Left ventricle myocardium superior (tissue), 1 donor: ENCODE measurements at regions not wholly inside any gene's neighbourhood (a gene's known extent, or its start where the extent isn't known, plus 50 kb on each side); places are given as distances from the start of the nearest gene placed in this dataset.
A peak's percentile ranks its signal among the peaks of the same experiment; 100 is the strongest.

ENCODE experiments used
- ATAC-seq: fragments of 200-7000 bp; cut with Tn5 transposase; one replicate; pipeline ENCODE4 v1.9.1; 2020; ENCODE audit warnings: mild to moderate bottlenecking, moderate library complexity
- DNase-seq: peaks from one replicate; pipeline ENCODE4 v3.0.0-alpha.2; 2020
- intact Hi-C: fragments of 100-400 bp; cut with micrococcal nuclease; formaldehyde crosslinking; loops from one replicate; pipeline ENCODE4 v1.11.0; 2022
- donor health status: DM: no; HTN: yes; CAD: no; lungs with severe emphysema.

DNA sequence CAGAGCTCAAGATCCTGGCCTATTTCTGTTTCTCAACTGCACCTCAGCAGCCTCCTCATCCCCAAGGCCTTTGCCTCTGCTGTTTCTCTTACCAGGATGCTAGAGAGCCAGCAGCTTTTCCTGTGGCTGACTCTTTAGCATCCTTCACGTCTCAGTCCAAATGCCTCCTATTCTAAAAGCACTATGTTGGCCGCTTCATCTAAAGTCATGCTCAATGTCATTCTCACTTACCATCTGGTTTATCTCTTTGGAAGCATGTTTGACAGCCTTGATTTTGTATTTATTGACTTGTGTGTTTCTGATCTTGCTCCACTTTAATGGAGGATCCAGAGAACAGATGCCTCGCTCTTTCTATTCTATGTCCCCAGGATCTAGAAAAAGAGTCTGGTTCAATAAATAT lies 351.8 kb upstream of the CDH11 start:
- ATAC-seq (peak; percentile 36), DNase-seq (no peak)
- intact Hi-C loops = no loop called here

DNA sequence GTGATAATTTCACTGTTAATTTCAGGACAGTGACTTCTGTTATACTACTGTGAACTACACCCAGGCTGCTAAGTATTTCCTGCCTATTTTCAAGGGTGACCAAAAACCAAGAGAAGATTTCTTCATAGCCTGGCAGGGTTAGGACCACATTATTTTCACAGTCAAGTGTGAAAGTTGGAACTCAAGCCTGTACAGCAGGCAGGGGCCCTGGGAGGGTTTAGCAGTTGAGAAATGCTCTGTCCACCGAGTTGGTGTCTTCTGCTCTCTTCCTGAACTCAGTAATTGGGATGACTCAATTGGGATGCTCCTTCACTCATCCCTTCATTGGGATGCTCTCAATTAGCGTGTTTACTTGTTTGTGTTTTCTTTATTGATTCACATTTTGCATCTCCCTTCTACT lies 347.3 kb upstream of the CDH11 start:
- DNase-seq (no peak), ATAC-seq (no peak)
- intact Hi-C loops = no loop called here

DNA sequence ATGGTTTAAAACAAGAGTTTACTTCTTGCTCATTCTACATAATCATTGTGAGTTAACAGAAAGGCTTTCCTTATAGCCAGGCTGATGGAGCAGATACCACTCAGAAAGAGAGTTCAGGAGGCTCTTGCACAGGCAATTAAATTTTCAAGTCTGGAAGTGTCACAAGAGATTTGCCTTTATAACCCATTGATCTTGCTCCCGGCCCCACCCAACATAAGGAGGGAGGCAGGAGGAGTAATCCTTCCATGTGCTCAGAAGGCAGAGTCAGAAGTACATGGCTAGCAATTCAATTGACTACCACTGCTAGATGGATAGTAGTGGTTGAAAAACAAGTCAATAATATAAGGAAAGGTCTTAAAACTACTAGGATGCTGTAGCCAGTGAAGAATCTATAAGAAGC lies 346.3 kb upstream of the CDH11 start:
- no peak for ATAC-seq
- intact Hi-C loops = no loop called here
- no peak for DNase-seq

DNA sequence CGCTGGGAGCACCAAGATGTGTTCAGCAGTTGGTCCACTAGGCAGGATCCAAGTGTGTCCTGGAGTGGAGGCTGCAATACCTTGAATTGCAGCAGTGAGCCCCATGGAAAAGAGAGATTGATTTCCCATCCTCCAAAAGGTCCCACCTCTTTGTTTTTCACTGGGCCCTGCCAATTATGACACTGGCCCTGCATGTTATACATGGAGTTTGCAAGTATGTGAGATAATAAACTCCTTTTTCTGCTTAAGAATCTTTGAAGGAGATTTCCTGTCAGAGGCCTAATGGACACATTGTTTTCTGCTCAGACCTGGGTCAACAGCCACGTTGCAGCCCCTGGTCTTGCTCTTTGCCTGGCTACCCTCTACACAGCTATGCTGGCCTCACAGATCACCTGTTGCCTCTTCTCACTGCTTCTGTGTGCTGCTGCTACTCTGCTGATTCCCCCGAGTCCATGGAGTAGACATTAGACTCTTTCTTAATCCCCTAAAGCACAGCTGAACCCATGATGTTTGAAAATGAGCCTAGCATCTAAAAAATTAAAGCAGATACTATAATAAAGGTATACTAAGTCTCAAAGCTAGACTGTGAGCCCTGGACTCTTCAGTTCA lies 341.9 kb upstream of the CDH11 start:
- intact Hi-C loops = no loop called here
- ATAC-seq = no peak
- no peak for DNase-seq

DNA sequence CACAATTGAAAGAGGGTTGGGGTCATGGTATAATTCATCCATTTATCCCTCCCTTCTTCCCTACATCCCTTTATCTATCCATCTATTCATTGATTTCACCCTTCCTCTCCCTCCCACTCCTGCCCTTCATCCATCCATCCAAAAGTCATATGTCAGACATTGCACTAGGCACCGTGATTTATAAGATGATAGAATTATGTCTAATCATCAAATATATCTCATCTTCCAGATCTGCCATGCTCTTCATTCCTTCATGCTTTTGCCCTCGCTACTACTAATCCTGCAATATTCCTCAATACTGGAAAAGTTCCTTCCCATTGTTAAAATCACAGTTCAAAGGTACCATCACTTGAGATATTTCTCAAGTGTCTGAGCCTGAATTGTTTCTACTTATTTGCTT lies 335.2 kb upstream of the CDH11 start:
- intact Hi-C loops = no loop called here
- ATAC-seq (no peak), DNase-seq (no peak)

DNA sequence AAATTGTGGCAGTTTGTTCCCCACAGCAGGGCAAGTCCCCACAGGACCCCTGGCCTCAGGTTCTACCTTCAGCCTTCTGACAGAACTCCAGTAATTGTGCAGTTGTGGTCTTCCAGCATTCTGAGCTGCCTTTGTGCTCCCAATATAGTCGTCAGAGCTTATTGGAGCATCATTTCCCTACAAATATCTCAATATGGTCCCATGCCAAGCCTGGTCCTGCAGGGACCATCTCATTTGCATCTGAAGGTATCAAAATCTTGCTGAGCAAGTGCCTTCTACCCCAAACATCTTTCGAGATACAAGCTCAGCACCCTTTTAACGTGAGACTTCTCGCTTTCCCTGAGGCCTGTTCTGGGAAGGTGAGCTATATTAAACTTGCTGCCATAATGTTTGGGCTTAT lies 333.9 kb upstream of the CDH11 start:
- DNase-seq (no peak), ATAC-seq (no peak)
- intact Hi-C loops = no loop called here

DNA sequence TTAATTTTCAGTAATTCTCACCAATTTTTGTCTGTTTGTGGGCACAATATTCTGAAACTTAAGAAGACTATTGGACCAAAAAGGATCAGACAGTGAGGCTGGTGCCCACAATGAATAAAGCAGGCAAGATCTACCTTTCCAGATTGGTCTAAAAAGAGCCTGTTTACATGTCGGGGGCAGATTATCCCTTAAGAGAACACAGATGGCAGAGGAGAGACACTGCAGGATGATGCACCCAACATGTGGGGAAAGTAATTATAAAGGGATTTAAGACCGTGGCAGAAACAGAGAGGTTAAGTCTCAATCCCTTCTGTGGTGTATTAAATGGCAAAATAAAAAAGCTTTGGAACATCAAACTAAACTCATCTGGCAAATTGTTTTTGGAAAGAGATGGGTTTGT lies 331.8 kb upstream of the CDH11 start:
- intact Hi-C loops = no loop called here
- no peak for ATAC-seq
- no peak for DNase-seq

DNA sequence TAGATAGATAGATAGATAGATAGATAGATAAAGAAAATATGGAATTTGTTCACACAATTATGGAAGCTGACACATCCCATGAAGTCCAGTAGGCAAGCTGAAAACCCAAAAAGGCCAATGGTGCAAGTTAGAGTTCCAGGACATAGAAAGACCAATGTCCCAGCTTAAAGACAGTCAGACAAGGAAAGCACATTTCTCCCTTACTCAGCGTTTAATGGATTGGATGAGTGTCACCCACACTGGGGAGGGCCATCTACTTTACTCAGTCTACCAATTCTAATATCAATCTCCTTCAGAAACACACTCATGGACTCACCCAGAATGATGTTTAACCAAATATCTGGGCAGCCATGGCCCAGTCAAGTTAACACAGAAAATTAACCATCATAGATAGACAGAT lies 327.7 kb upstream of the CDH11 start:
- intact Hi-C loops = no loop called here
- DNase-seq = no peak
- no peak for ATAC-seq

DNA sequence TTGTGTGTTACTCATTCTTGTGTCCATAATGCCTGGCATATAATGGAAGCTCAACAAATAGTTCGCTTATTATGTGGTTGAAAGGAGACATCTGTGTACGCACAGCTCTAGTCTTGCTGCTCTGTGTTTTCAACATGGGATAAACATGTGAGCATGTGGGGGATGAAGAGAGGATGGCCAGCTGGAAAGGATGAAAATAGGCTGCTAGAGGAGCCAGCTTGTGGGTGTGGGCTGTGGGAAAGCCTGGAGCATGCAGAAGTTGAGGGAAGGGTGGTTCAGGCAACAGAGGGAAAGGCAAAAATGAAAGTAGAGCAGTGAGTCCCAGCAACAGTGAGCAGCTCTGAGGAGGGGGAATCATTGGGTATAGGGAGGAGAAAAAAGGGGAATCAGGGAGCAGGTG lies 324.6 kb upstream of the CDH11 start:
- intact Hi-C loops = no loop called here
- DNase-seq (no peak), ATAC-seq (peak; percentile 38)

DNA sequence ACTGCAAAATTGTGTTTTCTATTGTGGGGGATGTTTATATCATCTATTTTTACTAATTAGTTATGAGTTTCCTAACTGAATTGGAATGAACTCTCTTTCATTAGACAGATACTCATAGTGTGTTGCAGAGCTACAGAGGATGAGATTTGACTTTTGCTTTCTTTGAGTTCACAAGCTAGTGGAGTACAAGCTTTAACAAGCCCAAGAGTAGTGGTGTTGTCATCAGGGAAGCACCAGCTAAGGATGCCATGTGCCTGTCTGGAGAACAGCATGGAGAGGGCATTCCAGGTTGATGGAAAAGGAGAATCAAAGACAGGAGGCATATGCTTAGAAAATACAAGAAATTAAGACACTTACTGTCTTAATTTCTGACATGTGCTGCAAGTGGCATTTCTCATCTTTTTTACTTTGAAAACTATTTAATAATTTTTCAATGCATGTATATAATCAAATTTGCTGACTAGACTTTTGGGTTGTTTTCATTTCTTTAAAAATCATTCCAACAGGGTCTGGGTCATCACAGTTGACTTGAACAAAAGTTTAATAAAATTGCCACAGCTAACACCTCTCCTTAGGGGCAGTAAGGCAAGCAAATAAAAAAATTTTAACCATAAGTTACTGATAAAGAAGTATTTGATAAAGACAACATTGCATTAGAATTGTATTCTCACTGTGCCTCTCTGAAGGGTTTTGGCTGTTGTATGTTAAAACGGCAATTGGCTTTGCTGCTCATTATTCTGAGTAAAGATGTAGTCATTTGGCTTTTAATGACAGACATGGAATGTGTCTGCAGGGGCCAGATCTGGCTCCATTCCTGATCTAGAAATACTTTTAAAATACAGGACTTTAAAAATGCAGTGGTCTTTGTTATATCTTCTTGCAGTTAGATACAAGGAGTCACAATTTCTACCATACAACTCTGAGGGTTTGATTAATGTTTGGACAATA lies 323.7 kb upstream of the CDH11 start:
- ATAC-seq = no peak
- intact Hi-C loops = no loop called here
- no peak for DNase-seq

DNA sequence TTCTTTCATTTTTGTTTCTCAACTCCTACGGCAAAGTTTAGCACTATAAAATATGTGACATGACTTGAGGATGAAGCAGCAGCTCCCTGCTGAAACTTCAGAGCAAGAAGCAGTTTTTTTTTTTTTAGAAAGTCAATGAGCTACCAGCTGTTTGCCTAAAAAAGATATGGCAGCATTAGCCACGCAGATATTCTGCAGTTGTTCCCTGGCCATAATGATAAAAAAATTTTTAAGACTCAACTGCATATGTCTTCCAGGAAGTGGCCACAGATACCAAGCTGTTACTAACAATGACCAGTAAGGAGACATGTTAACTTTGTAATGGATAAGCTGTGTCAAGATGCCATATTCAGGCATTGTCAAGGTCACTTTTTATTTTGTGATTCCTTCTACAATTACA lies 319.6 kb upstream of the CDH11 start:
- intact Hi-C loops = no loop called here
- DNase-seq (no peak), ATAC-seq (no peak)

DNA sequence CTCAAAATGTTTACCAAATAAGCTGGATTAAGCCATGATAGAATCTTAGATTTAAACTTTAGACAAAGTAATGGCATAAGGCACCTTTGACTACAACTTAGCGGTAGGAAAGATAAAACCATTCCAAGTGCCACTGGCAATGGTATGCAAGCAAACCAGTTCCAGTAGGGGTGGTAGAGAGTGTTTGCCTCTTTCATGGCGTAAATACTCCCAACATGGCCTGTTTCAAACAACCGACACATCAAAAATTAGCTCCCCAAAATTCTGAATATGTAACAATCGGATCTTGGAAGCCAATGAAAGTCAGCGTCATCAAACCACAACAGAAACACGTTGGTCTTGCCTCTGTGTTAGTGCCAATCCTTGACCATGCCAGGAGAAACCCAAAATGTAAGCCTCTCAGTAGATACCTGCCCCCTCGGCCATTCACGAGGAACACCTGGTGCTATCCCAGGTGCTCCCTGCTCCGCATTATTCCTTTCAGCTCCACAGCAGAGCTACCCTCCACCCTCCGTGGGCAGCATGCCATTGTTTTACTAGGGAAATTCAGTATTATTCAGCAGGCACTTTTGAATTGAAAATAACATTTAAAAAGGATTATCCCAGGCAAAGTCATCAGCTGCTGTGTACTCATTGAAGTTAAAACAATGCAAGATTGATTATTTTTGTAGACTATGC lies 307.8 kb upstream of the CDH11 start:
- DNase-seq (no peak), ATAC-seq (no peak)
- intact Hi-C loops = no loop called here

DNA sequence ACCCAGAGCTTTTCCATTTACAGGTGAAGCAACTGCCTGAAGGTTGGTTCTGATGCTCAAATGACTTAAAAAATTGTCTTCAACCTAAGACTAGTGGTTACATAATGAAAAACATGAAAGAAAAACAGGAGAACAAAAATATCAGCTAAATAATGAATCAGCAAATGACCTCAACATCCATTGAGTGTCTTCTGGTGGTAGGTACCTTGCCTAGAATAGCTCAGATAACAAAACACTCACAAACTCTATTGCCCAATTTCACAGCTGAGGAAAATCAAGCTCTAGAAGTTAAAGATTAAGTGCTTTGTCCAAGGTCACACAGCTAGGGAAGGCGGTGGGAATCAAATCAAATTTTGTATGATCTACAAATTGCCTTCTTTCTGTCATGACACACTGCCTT lies 304.6 kb upstream of the CDH11 start:
- DNase-seq = no peak
- no peak for ATAC-seq
- intact Hi-C loops = no loop called here

DNA sequence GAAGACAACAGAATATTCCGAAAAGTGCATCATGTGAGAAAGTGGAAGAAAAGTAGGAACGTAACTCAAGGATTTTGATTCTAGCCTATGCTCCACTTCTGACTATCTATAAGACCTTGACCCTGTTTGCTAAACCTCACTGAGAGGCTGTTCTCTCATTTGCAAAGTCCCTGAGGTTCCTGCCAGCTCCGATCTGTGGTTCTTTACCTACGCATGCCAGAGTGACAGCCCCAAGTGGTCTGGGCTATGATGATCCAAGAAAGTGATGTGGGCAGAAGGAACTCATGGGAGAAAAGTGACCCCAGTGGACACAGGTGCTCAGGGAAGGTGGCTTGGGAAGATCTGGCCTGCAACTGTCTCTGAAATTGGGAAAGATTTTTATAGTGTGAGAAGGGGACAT lies 301.1 kb upstream of the CDH11 start:
- ATAC-seq = peak; percentile 87
- intact Hi-C loops = no loop called here
- DNase-seq = no peak

DNA sequence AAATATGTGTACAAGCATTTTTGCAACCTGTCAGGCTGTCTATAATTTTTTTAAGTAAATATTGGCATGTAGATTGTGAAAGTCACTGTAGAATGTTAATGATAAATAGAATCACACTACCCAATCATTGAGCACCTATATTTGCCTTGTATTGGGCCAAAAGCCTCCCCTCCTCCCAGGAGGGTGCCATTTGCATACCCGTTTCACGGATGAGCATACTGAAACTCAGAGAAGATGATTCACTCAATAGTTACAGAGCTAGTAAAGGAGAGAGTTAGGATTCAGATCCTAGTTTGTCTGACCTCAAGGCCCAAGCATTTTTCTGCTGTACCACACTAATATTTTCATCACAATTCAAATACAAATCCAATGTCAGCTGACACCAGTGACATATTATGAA lies 299.7 kb upstream of the CDH11 start:
- DNase-seq (no peak), ATAC-seq (no peak)
- intact Hi-C loops = no loop called here

DNA sequence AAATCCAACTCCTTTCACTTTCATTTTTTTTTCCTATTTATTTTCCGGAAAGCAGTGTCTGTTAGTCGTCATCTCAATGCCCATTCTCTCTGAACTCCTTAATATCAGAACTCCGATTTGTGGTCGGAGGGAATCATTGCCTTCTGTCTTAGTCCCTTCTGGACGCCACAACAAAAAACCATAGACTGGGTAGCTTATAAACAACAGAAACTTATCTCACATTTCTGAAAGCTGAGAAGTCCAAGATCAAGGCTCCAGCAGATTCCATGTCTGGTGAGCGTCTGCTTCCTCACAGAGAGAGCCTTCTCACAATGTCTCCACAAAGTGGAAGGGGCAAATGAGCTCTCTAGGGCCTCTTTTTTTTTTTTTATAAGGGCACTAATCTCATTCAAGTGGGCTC lies 296.6 kb upstream of the CDH11 start:
- intact Hi-C loops = no loop called here

DNA sequence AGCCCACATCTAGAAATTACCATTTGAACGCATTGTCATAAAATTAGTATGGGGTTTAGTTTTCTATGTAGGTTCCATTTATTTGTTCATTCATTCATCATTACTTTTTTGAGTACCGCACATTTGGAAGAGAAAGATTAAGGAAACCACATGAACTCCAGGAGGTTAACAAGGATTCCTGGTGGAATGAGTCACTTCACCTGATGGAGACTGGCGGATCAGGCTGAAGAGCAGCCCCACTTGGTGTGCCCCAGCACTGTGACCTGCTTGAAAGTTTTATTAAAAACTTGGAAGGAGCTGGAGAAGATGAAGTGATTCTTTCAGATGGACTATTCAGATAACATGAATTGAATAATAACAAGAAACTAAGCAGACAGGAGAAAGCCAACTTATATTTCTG lies 293.6 kb upstream of the CDH11 start:
- no peak for DNase-seq
- ATAC-seq = no peak
- intact Hi-C loops = no loop called here

More for the DNA sequence above, 296.6 kb upstream of the CDH11 start:
- DNase-seq (no peak), ATAC-seq (no peak)

DNA sequence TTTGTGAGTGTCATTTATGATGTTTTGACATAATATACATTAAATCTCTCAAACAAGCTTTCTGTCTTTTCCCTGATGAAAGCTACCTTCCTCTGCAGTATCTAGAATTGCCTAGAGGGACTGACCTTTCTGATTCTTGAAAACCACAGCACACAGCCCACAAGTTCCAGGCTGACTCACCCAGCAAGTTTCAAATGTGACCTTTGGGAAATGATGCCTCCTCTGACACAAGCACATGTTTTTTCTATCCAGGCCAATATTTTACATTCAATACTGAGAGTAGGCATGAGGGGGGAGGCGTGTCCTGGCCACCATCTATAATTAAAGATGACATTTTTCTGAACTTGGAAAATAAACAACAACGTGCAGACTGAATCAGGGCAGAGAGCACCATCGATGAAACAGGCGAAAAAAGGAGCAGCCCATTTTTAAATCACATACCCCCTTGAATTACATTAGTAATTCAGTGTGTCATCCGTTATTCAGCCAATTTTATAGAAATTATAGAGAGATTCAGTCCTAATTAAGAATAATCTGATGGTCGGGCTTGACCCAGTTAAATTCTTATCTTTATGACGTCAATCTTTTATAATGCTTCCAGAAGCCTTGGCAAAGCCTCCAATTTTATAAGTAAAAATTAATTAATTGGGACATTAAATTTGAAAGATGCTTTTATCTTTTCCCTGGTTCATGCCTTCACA lies 292.6 kb upstream of the CDH11 start:
- ATAC-seq (no peak), DNase-seq (no peak)

DNA sequence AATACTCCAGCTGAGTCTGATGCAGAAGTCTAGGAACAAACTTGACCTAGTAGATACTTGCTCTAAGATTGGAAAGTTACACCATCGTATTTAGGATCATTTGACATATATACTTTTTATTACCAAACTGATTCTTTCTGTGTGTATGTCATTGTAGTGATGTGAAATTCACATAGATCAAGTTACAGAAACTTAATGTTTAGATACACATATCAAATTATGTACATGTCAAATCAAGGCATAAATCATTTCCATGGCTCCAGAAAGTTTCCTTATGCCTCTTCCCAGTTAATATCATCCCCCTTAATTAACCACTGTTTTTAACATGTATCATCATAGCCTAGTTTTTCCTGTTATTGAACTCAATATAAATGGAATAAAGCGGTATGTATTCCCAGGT lies 292.0 kb upstream of the CDH11 start:
- DNase-seq (no peak), ATAC-seq (no peak)
- intact Hi-C loops = no loop called here

More for the DNA sequence above, 292.6 kb upstream of the CDH11 start:
- intact Hi-C loops = no loop called here

DNA sequence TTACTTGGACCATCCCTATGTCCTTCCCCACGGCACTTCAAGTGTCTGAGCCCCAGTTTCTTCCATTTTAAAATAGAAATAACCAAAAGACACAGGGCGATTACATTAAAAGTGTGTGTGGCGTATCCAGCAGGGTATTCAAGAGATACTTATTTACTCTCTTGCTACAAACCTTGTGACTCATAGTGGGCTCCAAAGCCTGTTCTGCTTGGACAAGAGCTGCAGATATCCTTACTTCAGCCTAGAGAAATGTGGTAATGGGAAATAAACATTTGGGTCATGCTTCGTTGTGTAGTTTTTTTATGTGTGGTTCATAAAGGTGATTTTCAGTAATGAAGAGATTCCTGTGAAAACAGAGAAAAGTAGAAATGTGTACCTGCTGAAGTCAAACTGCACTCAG lies 288.9 kb upstream of the CDH11 start:
- intact Hi-C loops = no loop called here

More for the DNA sequence above, 288.9 kb upstream of the CDH11 start:
- ATAC-seq = no peak
- no peak for DNase-seq
